Activated B cell treated with CpG ODN at 0.5 μM for 24 hours (primary cell): ENCODE measurements at regions not wholly inside any gene's neighbourhood (a gene's known extent, or its start where the extent isn't known, plus 50 kb on each side); places are given as distances from the start of the nearest gene placed in this dataset.

Experiments used
- ATAC-seq: fragments of 200-7000 bp; cut with Tn5 transposase; one replicate; pipeline ENCODE4 v1.10.0; 2021; ENCODE audit warnings: low read depth, mild to moderate bottlenecking, moderate library complexity
- CTCF ChIA-PET: fragments of 350-600 bp; sonication (Branson Sonifier 250); formaldehyde crosslinking; loops from one replicate; lab custom pipeline; 2021; ENCODE audit warnings: antibody characterized with exemption; lab: Charles Lee
- POLR2A ChIA-PET: fragments of 350-600 bp; sonication (Branson Sonifier 250); formaldehyde crosslinking; loops from one replicate; lab custom pipeline; 2021; ENCODE audit warnings: antibody characterized with exemption; lab: Charles Lee
- DNase-seq: peaks from one replicate; pipeline ENCODE4 v3.0.0; 2022
- H3K27ac Mint-ChIP-seq: one replicate; pipeline ENCODE4 v1.8.0; 2020; ENCODE audit warnings: mixed read lengths
- H3K27me3 Mint-ChIP-seq: one replicate; pipeline ENCODE4 v1.8.0; 2021; ENCODE audit warnings: mixed read lengths
- H3K36me3 Mint-ChIP-seq: one replicate; pipeline ENCODE4 v1.8.0; 2021; ENCODE audit warnings: low read depth, mixed read lengths
- H3K4me1 Mint-ChIP-seq: one replicate; pipeline ENCODE4 v1.8.0; 2021; ENCODE audit warnings: mixed read lengths
- H3K4me3 Mint-ChIP-seq: one replicate; pipeline ENCODE4 v1.8.0; 2020; ENCODE audit warnings: mild to moderate bottlenecking, mixed read lengths
- H3K9me3 Mint-ChIP-seq: one replicate; pipeline ENCODE4 v1.8.0; 2020; ENCODE audit warnings: mixed read lengths
- intact Hi-C: fragments of 100-400 bp; cut with micrococcal nuclease; formaldehyde crosslinking; loops from one replicate; pipeline ENCODE4 v1.15.1; 2024
- TF ChIP-seq, protein P1 (sequence below): fragments of 200-600 bp; IDR thresholded peaks from one replicate; pipeline ENCODE4 v1.8.0; 2022; ENCODE audit warnings: antibody characterized with exemption, mild to moderate bottlenecking

DNA sequence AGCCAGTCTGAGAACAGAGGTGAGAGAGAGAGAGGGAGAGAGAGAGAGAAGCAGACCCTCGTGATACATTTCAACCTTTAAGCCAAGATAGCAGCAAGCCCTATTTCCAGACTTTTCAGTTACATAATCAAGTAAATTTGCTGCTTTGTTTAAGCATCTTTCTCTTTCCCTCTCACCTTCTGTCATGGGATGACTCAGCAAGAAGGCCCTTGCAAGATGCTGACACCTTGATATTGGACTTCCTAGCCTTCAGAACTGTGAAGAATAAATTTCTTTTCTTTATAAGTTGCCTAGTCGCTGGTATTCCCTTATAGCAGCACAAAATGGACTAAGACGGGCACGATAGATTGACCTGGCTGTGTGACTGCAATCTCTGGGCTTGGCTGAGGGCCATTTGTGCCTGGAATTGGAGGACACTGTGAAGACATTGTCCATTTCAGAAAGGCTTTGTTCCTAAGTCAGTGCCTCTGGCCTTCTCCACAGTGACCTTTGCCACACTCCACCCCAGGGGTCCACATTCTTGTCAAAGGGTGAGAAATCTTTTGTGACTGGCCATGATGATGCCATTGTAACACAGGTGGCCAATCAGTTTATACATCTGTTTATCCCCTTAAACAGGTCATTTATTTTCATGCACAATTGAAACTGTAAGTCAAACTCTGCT lies 51.3 kb upstream of the ITSN2 start:
- ATAC-seq (no peak), DNase-seq (no peak)
- H3K9me3 Mint-ChIP-seq: no peaks in the 10 kb centered on the region
- H3K27me3 Mint-ChIP-seq: peaks cover 11% of the 10 kb centered on the region
- no peak overlapping the region for H3K4me3 Mint-ChIP-seq
- H3K36me3 Mint-ChIP-seq: no peaks in the 10 kb centered on the region
- TF ChIP-seq, protein P1, sequence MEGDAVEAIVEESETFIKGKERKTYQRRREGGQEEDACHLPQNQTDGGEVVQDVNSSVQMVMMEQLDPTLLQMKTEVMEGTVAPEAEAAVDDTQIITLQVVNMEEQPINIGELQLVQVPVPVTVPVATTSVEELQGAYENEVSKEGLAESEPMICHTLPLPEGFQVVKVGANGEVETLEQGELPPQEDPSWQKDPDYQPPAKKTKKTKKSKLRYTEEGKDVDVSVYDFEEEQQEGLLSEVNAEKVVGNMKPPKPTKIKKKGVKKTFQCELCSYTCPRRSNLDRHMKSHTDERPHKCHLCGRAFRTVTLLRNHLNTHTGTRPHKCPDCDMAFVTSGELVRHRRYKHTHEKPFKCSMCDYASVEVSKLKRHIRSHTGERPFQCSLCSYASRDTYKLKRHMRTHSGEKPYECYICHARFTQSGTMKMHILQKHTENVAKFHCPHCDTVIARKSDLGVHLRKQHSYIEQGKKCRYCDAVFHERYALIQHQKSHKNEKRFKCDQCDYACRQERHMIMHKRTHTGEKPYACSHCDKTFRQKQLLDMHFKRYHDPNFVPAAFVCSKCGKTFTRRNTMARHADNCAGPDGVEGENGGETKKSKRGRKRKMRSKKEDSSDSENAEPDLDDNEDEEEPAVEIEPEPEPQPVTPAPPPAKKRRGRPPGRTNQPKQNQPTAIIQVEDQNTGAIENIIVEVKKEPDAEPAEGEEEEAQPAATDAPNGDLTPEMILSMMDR: no peak
- intact Hi-C loops: loop anchor here (5.0 kb wide), 1 partner anchor 1156 kb away; no protein-coding TSS in a partner anchor
- H3K4me1 Mint-ChIP-seq: no peaks in the 10 kb centered on the region
- ChIA-PET POLR2A (no interaction called here), CTCF (interaction anchor here (0.8 to 5.3 kb wide), 9 partner anchors 11 to 719 kb away, joined by 3 to 132 read pairs (median 7); no protein-coding TSS in a partner anchor)
- H3K27ac Mint-ChIP-seq: no peak overlapping the region

DNA sequence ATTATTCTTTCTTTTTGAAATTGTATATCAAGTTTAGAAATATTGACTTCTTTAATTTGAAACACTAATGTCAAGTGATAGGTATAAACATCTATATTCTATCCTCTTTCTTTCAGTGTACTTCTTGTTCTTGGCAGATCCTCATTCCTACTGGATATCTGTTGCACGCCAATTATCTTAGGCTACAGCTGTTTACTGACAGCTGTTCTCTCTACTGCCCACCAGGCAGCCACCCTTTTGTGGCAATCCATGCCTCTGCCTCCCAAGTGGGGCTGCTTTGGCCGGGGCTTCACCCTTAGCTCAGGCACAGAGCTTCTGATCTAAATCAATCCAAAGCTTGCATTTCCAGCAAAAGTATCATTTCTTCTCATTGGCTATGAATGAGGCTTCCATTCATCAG lies 50.6 kb upstream of the ITSN2 start:
- ChIA-PET CTCF (interaction anchor here (0.6 to 5.3 kb wide), 13 partner anchors 8 to 755 kb away, joined by 3 to 132 read pairs (median 6); no protein-coding TSS in a partner anchor), POLR2A (interaction anchor here (2.1 kb wide), 1 partner anchor 416 kb away, joined by 7 read pairs; no protein-coding TSS in a partner anchor)
- no peaks in the 10 kb centered on the region for H3K4me1 Mint-ChIP-seq
- H3K27me3 Mint-ChIP-seq: peaks cover 11% of the 10 kb centered on the region
- no peak overlapping the region for H3K4me3 Mint-ChIP-seq
- intact Hi-C loops: loop anchor here (1.0 to 5.0 kb wide), 4 partner anchors 416 to 1156 kb away; no protein-coding TSS in a partner anchor
- TF ChIP-seq, protein P1: no peak
- DNase-seq (no peak), ATAC-seq (no peak)
- H3K27ac Mint-ChIP-seq: no peak overlapping the region
- no peaks in the 10 kb centered on the region for H3K9me3 Mint-ChIP-seq
- no peaks in the 10 kb centered on the region for H3K36me3 Mint-ChIP-seq

DNA sequence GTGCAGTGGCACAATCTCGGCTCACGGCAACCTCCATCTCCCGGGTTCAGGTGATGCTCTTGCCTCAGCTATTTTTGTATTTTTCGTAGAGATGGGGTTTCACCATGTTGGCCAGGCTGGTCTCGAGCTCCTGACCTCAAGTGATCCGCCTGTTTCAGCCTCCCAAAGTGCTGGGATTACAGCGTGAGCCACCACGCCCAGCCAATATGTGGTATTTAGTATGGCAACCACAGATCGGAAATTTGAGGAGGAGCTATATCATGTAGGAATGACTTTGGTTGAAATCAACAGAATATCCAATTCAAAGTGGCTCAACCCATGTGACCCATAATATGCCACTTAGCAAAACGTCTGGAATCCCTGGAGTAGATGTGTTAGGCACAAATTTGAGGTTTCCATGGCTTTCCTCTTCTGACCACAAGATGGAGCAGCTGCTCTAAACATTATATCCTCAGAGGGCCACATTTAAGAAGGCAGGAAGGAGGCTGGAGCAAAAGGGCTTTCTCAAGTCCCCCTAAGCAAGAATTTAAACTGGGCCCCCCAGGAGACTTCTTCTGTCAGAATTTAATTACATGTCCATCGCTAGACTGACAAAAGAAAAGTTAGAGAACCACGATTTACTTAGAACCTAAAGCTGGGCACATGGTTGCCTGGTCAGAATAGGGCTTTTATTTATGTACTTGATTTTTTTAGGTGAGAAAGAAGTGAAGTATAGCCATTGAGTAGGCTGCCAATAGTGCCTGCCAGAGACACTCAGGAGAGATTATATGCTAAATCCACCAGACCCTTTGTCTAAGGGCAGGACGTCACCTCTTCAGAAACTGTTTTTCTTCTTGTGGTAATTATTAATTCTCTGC lies 49.6 kb upstream of the ITSN2 start:
- H3K27ac Mint-ChIP-seq: no peak overlapping the region
- H3K4me3 Mint-ChIP-seq: no peak overlapping the region
- no peaks in the 10 kb centered on the region for H3K4me1 Mint-ChIP-seq
- no peaks in the 10 kb centered on the region for H3K9me3 Mint-ChIP-seq
- intact Hi-C loops: loop anchor here (1.0 to 5.0 kb wide), 4 partner anchors 417 to 1157 kb away; no protein-coding TSS in a partner anchor
- CTCF ChIA-PET: interaction anchor here (0.6 to 5.3 kb wide), 21 partner anchors 9 to 756 kb away, joined by 3 to 132 read pairs (median 4); partner anchors contain the start of genes CENPO, NCOA1 and PTRHD1
- TF ChIP-seq, protein P1: peak; percentile 86
- peaks cover 11% of the 10 kb centered on the region for H3K27me3 Mint-ChIP-seq
- POLR2A ChIA-PET: interaction anchor here (0.7 to 2.1 kb wide), 2 partner anchors 376 to 418 kb away, joined by 3 to 7 read pairs; no protein-coding TSS in a partner anchor
- DNase-seq: no peak
- peak; percentile 79 for ATAC-seq
- no peaks in the 10 kb centered on the region for H3K36me3 Mint-ChIP-seq
